GM23338 (cell line): ENCODE measurements at regions not wholly inside any gene's neighbourhood (a gene's known extent, or its start where the extent isn't known, plus 50 kb on each side); places are given as distances from the start of the nearest gene placed in this dataset.
"Not testable (repeated sequence)": the region's sequence is repeated elsewhere in the genome, so short reads cannot be mapped to it uniquely, and the experiment has no call there.

ENCODE experiments used
- ATAC-seq: fragments of 200-7000 bp; cut with Tn5 transposase; 3 replicates; pipeline ENCODE4 v1.9.1; 2020
- DNase-seq: peaks from one replicate; pipeline ENCODE4 v3.0.0-alpha.2; 2015; ENCODE audit warnings: low spot score
- H2AFZ ChIP-seq: fragments of 200-600 bp; sonication (generic); 2 replicates; pipeline ENCODE4 v1.8.0; 2016; ENCODE audit warnings: antibody characterized with exemption, mild to moderate bottlenecking, moderate library complexity
- H3F3A ChIP-seq: fragments of 200-600 bp; sonication (generic); replicated peaks from 2 replicates; pipeline ENCODE4 v1.8.0; 2017; ENCODE audit warnings: antibody characterized with exemption, mixed run types, low read depth
- H3K27ac ChIP-seq: fragments of 200-600 bp; sonication (generic); 2 replicates; pipeline ENCODE4 v1.6.1; 2016; ENCODE audit warnings: low read depth
- H3K27me3 ChIP-seq: fragments of 200-600 bp; sonication (generic); 2 replicates; pipeline ENCODE4 v1.8.0; 2016; ENCODE audit warnings: mild to moderate bottlenecking, mixed run types, moderate library complexity; ENCODE audit not compliant: insufficient read depth
- H3K36me3 ChIP-seq: fragments of 200-600 bp; sonication (generic); 2 replicates; pipeline ENCODE4 v1.8.0; 2016; ENCODE audit warnings: mild to moderate bottlenecking; ENCODE audit not compliant: insufficient read depth
- H3K4me1 ChIP-seq: fragments of 200-600 bp; sonication (generic); 2 replicates; pipeline ENCODE4 v1.8.0; 2016; ENCODE audit warnings: mild to moderate bottlenecking, moderate library complexity; ENCODE audit not compliant: insufficient read depth
- H3K4me2 ChIP-seq: fragments of 200-600 bp; sonication (generic); 2 replicates; pipeline ENCODE4 v1.7.1; 2017; ENCODE audit warnings: mixed run types
- H3K4me3 ChIP-seq: fragments of 200-600 bp; sonication (generic); 2 replicates; pipeline ENCODE4 v1.6.1; 2016; ENCODE audit warnings: mixed run types
- H3K79me2 ChIP-seq: fragments of 200-600 bp; sonication (generic); replicated peaks from 2 replicates; pipeline ENCODE4 v1.8.0; 2017; ENCODE audit warnings: mild to moderate bottlenecking; ENCODE audit not compliant: insufficient read depth
- H3K9me2 ChIP-seq: fragments of 200-600 bp; sonication (generic); 2 replicates; pipeline ENCODE4 v1.8.0; 2017; ENCODE audit not compliant: insufficient read depth
- H4K20me1 ChIP-seq: fragments of 200-600 bp; sonication (generic); replicated peaks from 2 replicates; pipeline ENCODE4 v1.8.0; 2017; ENCODE audit warnings: mild to moderate bottlenecking; ENCODE audit not compliant: insufficient read depth
- H3K27ac Mint-ChIP-seq: 2 replicates; pipeline ENCODE4 v1.8.0; 2020; ENCODE audit warnings: inconsistent platforms, mild to moderate bottlenecking, moderate library complexity, mixed read lengths
- H3K27me3 Mint-ChIP-seq: 3 replicates; pipeline ENCODE4 v1.8.0; 2022; ENCODE audit warnings: low read depth, mild to moderate bottlenecking, moderate library complexity, mixed read lengths, inconsistent platforms; ENCODE audit not compliant: insufficient read depth, poor library complexity
- H3K36me3 Mint-ChIP-seq: 3 replicates; pipeline ENCODE4 v1.8.0; 2021; ENCODE audit warnings: low read depth, mild to moderate bottlenecking, inconsistent platforms, moderate library complexity, mixed read lengths
- H3K4me1 Mint-ChIP-seq: 3 replicates; pipeline ENCODE4 v1.8.0; 2020; ENCODE audit warnings: mild to moderate bottlenecking, inconsistent platforms, mixed read lengths
- H3K4me3 Mint-ChIP-seq: 3 replicates; pipeline ENCODE4 v1.8.0; 2021; ENCODE audit warnings: moderate library complexity, mild to moderate bottlenecking, inconsistent platforms, mixed read lengths
- H3K9me3 Mint-ChIP-seq: 3 replicates; pipeline ENCODE4 v1.8.0; 2020; ENCODE audit warnings: moderate library complexity, mild to moderate bottlenecking, inconsistent platforms, mixed read lengths
- EZH2 ChIP-seq: fragments of 200-600 bp; sonication (generic); IDR thresholded peaks from one replicate; pipeline ENCODE4 v1.8.0; 2017; ENCODE audit warnings: antibody characterized with exemption, mild to moderate bottlenecking, low read depth; ENCODE audit not compliant: unreplicated experiment
- EZH2phosphoT487 ChIP-seq: fragments of 200-600 bp; sonication (generic); IDR thresholded peaks from one replicate; pipeline ENCODE4 v1.8.1; 2018; ENCODE audit warnings: antibody characterized with exemption; ENCODE audit not compliant: unreplicated experiment
- JUNB ChIP-seq: IDR thresholded peaks from one replicate; pipeline ENCODE4 v1.6.1; 2016; ENCODE audit warnings: antibody characterized with exemption; ENCODE audit not compliant: unreplicated experiment
- NANOG ChIP-seq: IDR thresholded peaks from 2 replicates; pipeline ENCODE4 v1.6.1; 2016; ENCODE audit warnings: antibody characterized with exemption, borderline replicate concordance
- POLR2AphosphoS5 ChIP-seq: IDR thresholded peaks from 2 replicates; pipeline ENCODE4 v1.6.1; 2016; ENCODE audit warnings: antibody characterized with exemption, low read depth
- STAT1 ChIP-seq: IDR thresholded peaks from one replicate; pipeline ENCODE4 v1.6.1; 2016; ENCODE audit warnings: antibody characterized with exemption; ENCODE audit not compliant: unreplicated experiment
- ZNF331 ChIP-seq: fragments of 250-450 bp; sonication (Bioruptor Pico); IDR thresholded peaks from 2 replicates; pipeline ENCODE4 v1.5.0; 2020; ENCODE audit warnings: low read depth, mild to moderate bottlenecking, moderate library complexity
- ZNF462 ChIP-seq: fragments of 250-450 bp; sonication (Bioruptor Pico); IDR thresholded peaks from 2 replicates; pipeline ENCODE4 v1.5.0; 2020; ENCODE audit warnings: mild to moderate bottlenecking, moderate library complexity
- TF ChIP-seq, protein P1 (sequence below), 2 experiments: fragments of 200-600 bp in 1 of 2; sonication (generic) in 1 of 2; conservative IDR thresholded peaks; 2 replicates each; pipeline versions ENCODE4 v1.5.1 to v1.6.1; 2016 to 2017; ENCODE audit warnings: antibody characterized with exemption in 2 of 2, low read depth in 2 of 2, mild to moderate bottlenecking in 2 of 2, moderate library complexity in 1 of 2

GRCh38 chr15:62869116-62869515 is 173.4 kb upstream of the TPM1 start (continued):
- no peak for TF ChIP-seq ZNF462 (CRISPR knock-in tag)

- H3K27me3 ChIP-seq: no peaks in the 10 kb centered on the region
- H3K36me3 ChIP-seq: no peaks in the 10 kb centered on the region
- H3K79me2 ChIP-seq: no peaks in the 10 kb centered on the region
- no peaks in the 10 kb centered on the region for H3K4me1 ChIP-seq
- H3F3A ChIP-seq: no peaks in the 10 kb centered on the region
- no peak for DNase-seq
- Mint-ChIP-seq H3K36me3 (no peaks in the 10 kb centered on the region), H3K9me3 (peaks cover 6% of the 10 kb centered on the region; the same call in 2 of the 3 replicates), H3K4me1 (peaks cover 12% of the 10 kb centered on the region), H3K4me3 (no peak overlapping the region), H3K27me3 (no peaks in the 10 kb centered on the region), H3K27ac (no peak overlapping the region)
- H3K4me2 ChIP-seq: no peak overlapping the region
- no peaks in the 10 kb centered on the region for H4K20me1 ChIP-seq
- ATAC-seq: no peak
- no peaks in the 10 kb centered on the region for H3K9me2 ChIP-seq
- no peak for TF ChIP-seq JUNB
- TF ChIP-seq POLR2AphosphoS5: no peak
- TF ChIP-seq, protein P1, sequence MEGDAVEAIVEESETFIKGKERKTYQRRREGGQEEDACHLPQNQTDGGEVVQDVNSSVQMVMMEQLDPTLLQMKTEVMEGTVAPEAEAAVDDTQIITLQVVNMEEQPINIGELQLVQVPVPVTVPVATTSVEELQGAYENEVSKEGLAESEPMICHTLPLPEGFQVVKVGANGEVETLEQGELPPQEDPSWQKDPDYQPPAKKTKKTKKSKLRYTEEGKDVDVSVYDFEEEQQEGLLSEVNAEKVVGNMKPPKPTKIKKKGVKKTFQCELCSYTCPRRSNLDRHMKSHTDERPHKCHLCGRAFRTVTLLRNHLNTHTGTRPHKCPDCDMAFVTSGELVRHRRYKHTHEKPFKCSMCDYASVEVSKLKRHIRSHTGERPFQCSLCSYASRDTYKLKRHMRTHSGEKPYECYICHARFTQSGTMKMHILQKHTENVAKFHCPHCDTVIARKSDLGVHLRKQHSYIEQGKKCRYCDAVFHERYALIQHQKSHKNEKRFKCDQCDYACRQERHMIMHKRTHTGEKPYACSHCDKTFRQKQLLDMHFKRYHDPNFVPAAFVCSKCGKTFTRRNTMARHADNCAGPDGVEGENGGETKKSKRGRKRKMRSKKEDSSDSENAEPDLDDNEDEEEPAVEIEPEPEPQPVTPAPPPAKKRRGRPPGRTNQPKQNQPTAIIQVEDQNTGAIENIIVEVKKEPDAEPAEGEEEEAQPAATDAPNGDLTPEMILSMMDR (conservative IDR thresholded peaks at IDR 0.05; ENCODE audit: low read depth in 2 of 2): no peak
- TF ChIP-seq STAT1: no peak
- no peak for TF ChIP-seq EZH2
- TF ChIP-seq NANOG: no peak
- no peak for TF ChIP-seq EZH2phosphoT487
- TF ChIP-seq ZNF331 (CRISPR knock-in tag): no peak
- H3K4me3 ChIP-seq: no peak overlapping the region
- H2AFZ ChIP-seq: no peak overlapping the region
- H3K27ac ChIP-seq: no peak overlapping the region
These were observed 172.3 kb upstream of the TPM1 start for GRCh38 chr15:62870216-62870615.

DNA sequence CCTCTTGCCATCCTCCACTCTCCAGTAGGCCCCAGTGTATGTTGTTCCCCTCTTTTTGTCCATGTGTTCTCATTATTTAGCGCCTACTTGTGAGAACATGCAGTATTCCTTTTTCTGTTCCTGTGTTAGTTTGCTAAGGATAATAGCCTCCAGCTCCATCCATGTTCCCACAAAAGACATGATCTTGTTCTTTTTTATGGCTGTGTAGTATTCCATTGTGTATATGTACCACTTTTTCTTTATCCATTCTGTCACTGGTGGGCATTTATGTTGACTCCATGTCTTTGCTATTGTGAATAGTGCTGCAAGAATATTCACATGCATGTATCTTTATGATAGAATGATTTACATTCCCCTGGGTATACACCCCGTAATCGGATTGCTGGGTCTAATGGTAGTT is 171.8 kb upstream of the TPM1 start:
- H3K27me3 ChIP-seq, H3K9me3 Mint-ChIP-seq, H3K4me1 ChIP-seq, H3K36me3 Mint-ChIP-seq, H3K27me3 Mint-ChIP-seq, DNase-seq, H3K4me2 ChIP-seq, H3F3A ChIP-seq, H3K79me2 ChIP-seq, H4K20me1 ChIP-seq, H3K36me3 ChIP-seq, H2AFZ ChIP-seq, H3K27ac Mint-ChIP-seq, H3K9me2 ChIP-seq, H3K4me3 Mint-ChIP-seq, ATAC-seq, H3K4me3 ChIP-seq, H3K27ac ChIP-seq: not testable (repeated sequence)
- peaks cover 16% of the 10 kb centered on the region for H3K4me1 Mint-ChIP-seq
